GM10266 (cell line): ENCODE measurements at regions not wholly inside any gene's neighbourhood (a gene's known extent, or its start where the extent isn't known, plus 50 kb on each side); places are given as distances from the start of the nearest gene placed in this dataset.
"Not testable (repeated sequence)": the region's sequence is repeated elsewhere in the genome, so short reads cannot be mapped to it uniquely, and the experiment has no call there.

Source experiments
- DNase-seq: peaks from one replicate; pipeline ENCODE4 v3.0.0; 2012; ENCODE audit errors: extremely low spot score
- CTCF ChIP-seq: IDR thresholded peaks from 2 replicates; pipeline ENCODE4 v1.5.1; 2012; ENCODE audit warnings: mild to moderate bottlenecking, low read depth; ENCODE audit not compliant: control insufficient read depth, insufficient read depth; ENCODE audit errors: missing control alignments

- TF ChIP-seq CTCF, result no peak
Measured at GRCh38 chrX:69431420-69431819, 72.7 kb upstream of the NALF2 start.

GRCh38 chrX:69430785-69431184 is 73.3 kb upstream of the NALF2 start:
- no peak for TF ChIP-seq CTCF
- DNase-seq, result no peak

More at GRCh38 chrX:69431420-69431819, 72.7 kb upstream of the NALF2 start:
- no peak for DNase-seq

GRCh38 chrX:69429339-69430015 is 74.6 kb upstream of the NALF2 start:
- DNase-seq, result no peak
- TF ChIP-seq CTCF, result no peak

- DNase-seq, result no peak
- no peak for TF ChIP-seq CTCF
Measured at GRCh38 chrX:69428216-69428615, 75.9 kb upstream of the NALF2 start.

GRCh38 chrX:69424910-69425309 is 79.2 kb upstream of the NALF2 start:
- no peak for DNase-seq
- no peak for TF ChIP-seq CTCF

GRCh38 chrX:69424161-69424560 is 80.0 kb upstream of the NALF2 start:
- no peak for DNase-seq

GRCh38 chrX:69422208-69422607 is 81.9 kb upstream of the NALF2 start:
- not testable (repeated sequence) for DNase-seq

More at GRCh38 chrX:69424161-69424560, 80.0 kb upstream of the NALF2 start:
- no peak for TF ChIP-seq CTCF

GRCh38 chrX:69415698-69416097 is 88.4 kb upstream of the NALF2 start:
- no peak for DNase-seq
- no peak for TF ChIP-seq CTCF
